C4-2B (cell line): ENCODE measurements at regions not wholly inside any gene's neighbourhood (a gene's known extent, or its start where the extent isn't known, plus 50 kb on each side); places are given as distances from the start of the nearest gene placed in this dataset.

ENCODE experiments used
- H3K27ac ChIP-seq: fragments of 450-650 bp; 2 replicates; pipeline ENCODE4 v1.5.1; 2017
- ZFX ChIP-seq: fragments of 450-650 bp; IDR thresholded peaks from 2 replicates; pipeline ENCODE4 v1.6.1; 2017
- TF ChIP-seq, protein P1 (sequence below): fragments of 450-650 bp; conservative IDR thresholded peaks from 2 replicates; pipeline ENCODE4 v1.5.1; 2017; ENCODE audit warnings: mild to moderate bottlenecking

GRCh38 chr13:111650626-111651025 lies 330.2 kb downstream of the TEX29 start:
- TF ChIP-seq, protein P1, sequence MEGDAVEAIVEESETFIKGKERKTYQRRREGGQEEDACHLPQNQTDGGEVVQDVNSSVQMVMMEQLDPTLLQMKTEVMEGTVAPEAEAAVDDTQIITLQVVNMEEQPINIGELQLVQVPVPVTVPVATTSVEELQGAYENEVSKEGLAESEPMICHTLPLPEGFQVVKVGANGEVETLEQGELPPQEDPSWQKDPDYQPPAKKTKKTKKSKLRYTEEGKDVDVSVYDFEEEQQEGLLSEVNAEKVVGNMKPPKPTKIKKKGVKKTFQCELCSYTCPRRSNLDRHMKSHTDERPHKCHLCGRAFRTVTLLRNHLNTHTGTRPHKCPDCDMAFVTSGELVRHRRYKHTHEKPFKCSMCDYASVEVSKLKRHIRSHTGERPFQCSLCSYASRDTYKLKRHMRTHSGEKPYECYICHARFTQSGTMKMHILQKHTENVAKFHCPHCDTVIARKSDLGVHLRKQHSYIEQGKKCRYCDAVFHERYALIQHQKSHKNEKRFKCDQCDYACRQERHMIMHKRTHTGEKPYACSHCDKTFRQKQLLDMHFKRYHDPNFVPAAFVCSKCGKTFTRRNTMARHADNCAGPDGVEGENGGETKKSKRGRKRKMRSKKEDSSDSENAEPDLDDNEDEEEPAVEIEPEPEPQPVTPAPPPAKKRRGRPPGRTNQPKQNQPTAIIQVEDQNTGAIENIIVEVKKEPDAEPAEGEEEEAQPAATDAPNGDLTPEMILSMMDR = no peak
- no peak for TF ChIP-seq ZFX
- H3K27ac ChIP-seq = no peak overlapping the region

DNA sequence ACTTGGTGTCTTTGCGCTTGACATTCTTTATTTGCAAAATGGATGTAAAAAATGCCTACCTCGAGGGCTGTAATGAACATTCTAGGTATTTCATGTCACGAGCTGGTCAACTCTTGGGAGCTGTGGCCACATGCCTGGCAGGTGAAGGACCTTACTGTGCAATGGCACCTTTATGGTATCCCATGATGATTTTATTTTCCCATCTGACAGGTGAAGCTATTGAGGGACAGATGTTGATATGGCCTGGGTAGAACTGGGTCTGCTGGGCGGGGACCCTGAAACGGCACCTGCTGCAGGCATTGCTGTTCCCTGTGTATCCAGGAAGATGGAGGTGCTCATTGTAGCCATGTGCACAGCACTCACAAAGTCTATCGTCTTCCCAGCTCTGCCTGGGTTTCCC lies 332.2 kb downstream of the TEX29 start:
- TF ChIP-seq, protein P1 = no peak
- TF ChIP-seq ZFX = no peak
- H3K27ac ChIP-seq = no peak overlapping the region

- TF ChIP-seq, protein P1 = no peak
- H3K27ac ChIP-seq = no peak overlapping the region
Observed at GRCh38 chr13:111654531-111654930, 334.1 kb downstream of the TEX29 start.

DNA sequence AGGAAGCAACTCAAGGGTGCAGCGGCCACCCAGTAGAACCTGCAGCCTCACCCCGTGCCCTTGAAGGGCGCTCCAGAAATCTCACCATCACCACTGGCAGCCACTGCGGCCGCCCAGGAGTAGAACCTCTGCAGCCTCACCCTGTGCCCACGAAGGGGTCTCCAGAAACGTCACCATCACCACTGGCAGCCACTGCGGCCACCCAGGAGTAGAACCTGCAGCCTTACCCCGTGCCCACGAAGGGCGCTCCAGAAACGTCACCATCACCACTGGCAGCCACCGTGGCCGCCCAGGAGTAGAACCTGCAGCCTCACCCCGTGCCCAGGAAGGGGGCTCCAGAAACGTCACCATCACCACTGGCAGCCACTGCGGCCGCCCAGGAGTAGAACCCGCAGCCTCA lies 336.0 kb downstream of the TEX29 start:
- H3K27ac ChIP-seq = no peak overlapping the region
- no peak for TF ChIP-seq ZFX
- TF ChIP-seq, protein P1 = no peak

GRCh38 chr13:111657013-111657412 lies 336.6 kb downstream of the TEX29 start:
- TF ChIP-seq, protein P1 = no peak
- TF ChIP-seq ZFX = no peak

GRCh38 chr13:111658145-111659100 lies 338.0 kb downstream of the TEX29 start:
- H3K27ac ChIP-seq = peak overlapping the region; percentile 89

More at GRCh38 chr13:111657013-111657412, 336.6 kb downstream of the TEX29 start:
- H3K27ac ChIP-seq = peak overlapping the region; percentile 89; the same call in 1 of the 2 replicates

DNA sequence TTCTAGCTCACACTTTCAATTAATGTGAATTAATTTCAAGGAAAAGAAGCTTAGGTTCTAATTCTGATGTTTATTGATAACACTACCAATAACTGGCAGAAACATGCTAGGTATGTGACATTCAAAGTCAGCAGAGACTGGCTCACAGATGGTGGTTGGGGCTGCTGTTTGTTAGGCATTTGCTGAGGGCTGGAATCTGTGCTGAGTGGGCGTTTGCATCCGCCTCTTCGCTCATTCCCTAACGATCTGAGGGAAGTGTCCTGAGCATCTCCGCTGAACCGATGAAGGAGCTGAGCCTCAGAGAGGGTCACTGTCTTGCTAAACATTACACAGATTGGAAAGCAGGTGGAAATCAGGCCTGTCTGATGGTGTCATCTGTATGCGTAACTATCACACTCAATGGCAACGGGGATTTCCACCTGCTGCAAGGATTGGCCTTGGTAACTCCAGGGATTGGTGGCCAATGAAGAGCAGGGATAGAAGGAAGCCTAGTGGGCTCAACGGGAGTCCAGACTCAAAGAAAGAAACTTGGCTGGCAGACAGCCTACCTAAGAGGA lies 338.9 kb downstream of the TEX29 start:
- peak overlapping the region; percentile 89 for H3K27ac ChIP-seq
- TF ChIP-seq, protein P1 = no peak
- TF ChIP-seq ZFX = no peak

More at GRCh38 chr13:111658145-111659100, 338.0 kb downstream of the TEX29 start:
- TF ChIP-seq, protein P1 = no peak
- TF ChIP-seq ZFX = no peak
